Activated T-cell treated with anti-CD3 and anti-CD28 coated beads, Interleukin-2, amount 50 U/mL, for 48 hours (primary cell): ENCODE measurements at regions not wholly inside any gene's neighbourhood (a gene's known extent, or its start where the extent isn't known, plus 50 kb on each side); places are given as distances from the start of the nearest gene placed in this dataset.

ENCODE experiments used
- DNase-seq, 2 experiments: peaks; one replicate each; pipeline ENCODE4 v3.0.0-alpha.2; 2020

GRCh38 chr16:63981639-63982038 is 1140.2 kb downstream of the CDH11 start:
- no peak for DNase-seq

- DNase-seq = no peak
These were observed 1141.1 kb downstream of the CDH11 start for GRCh38 chr16:63980763-63981162.

- DNase-seq = no peak
These were observed 1143.6 kb downstream of the CDH11 start for GRCh38 chr16:63978240-63978639.

GRCh38 chr16:63976345-63976744 is 1145.5 kb downstream of the CDH11 start:
- no peak for DNase-seq

GRCh38 chr16:63975669-63976068 is 1146.2 kb downstream of the CDH11 start:
- DNase-seq = no peak

- no peak for DNase-seq
These were observed 1153.9 kb downstream of the CDH11 start for GRCh38 chr16:63967966-63968365.

- no peak for DNase-seq
These were observed 1161.5 kb downstream of the CDH11 start for GRCh38 chr16:63960321-63960720.

GRCh38 chr16:63947022-63947421 is 1174.8 kb downstream of the CDH11 start:
- no peak for DNase-seq

GRCh38 chr16:63945806-63946205 is 1176.1 kb downstream of the CDH11 start:
- DNase-seq = no peak

GRCh38 chr16:63943566-63943965 is 1178.3 kb downstream of the CDH11 start:
- no peak for DNase-seq

- DNase-seq = no peak
These were observed 1183.2 kb downstream of the CDH11 start for GRCh38 chr16:63938661-63939060.

- DNase-seq = no peak
These were observed 1188.0 kb downstream of the CDH11 start for GRCh38 chr16:63933841-63934240.

- no peak for DNase-seq
These were observed 1193.4 kb downstream of the CDH11 start for GRCh38 chr16:63928421-63928820.

- no peak for DNase-seq
These were observed 1196.6 kb downstream of the CDH11 start for GRCh38 chr16:63925221-63925620.

- no peak for DNase-seq
These were observed 1199.3 kb downstream of the CDH11 start for GRCh38 chr16:63922560-63922959.

GRCh38 chr16:63921737-63922295 is 1200.0 kb downstream of the CDH11 start:
- DNase-seq = no peak

- no peak for DNase-seq
These were observed 1208.6 kb downstream of the CDH11 start for GRCh38 chr16:63913290-63913689.

- DNase-seq = no peak
These were observed 1214.6 kb downstream of the CDH11 start for GRCh38 chr16:63907251-63907650.

- DNase-seq = no peak
These were observed 1216.9 kb downstream of the CDH11 start for GRCh38 chr16:63904930-63905329.

- no peak for DNase-seq
These were observed 1217.7 kb downstream of the CDH11 start for GRCh38 chr16:63904182-63904581.

- no peak for DNase-seq
These were observed 1225.3 kb downstream of the CDH11 start for GRCh38 chr16:63896383-63897109.

GRCh38 chr16:63890723-63891122 is 1231.1 kb downstream of the CDH11 start:
- DNase-seq = no peak

GRCh38 chr16:63890081-63890480 is 1231.8 kb downstream of the CDH11 start:
- no peak for DNase-seq

- DNase-seq = no peak
These were observed 1238.8 kb downstream of the CDH11 start for GRCh38 chr16:63883091-63883490.

- no peak for DNase-seq
These were observed 1239.3 kb downstream of the CDH11 start for GRCh38 chr16:63882576-63882975.
